Fibroblast of villous mesenchyme (primary cell): ENCODE measurements at regions not wholly inside any gene's neighbourhood (a gene's known extent, or its start where the extent isn't known, plus 50 kb on each side); places are given as distances from the start of the nearest gene placed in this dataset.

Experiments
- DNase-seq: peaks from one replicate; pipeline ENCODE4 v3.0.0-alpha.2; 2010; ENCODE audit warnings: low read depth
- H3K4me3 ChIP-seq: 2 replicates; pipeline ENCODE4 v1.5.1; 2011; ENCODE audit warnings: low read depth, mild to moderate bottlenecking, low read length
- CTCF ChIP-seq: IDR thresholded peaks from 2 replicates; pipeline ENCODE4 v1.5.1; 2012; ENCODE audit warnings: low read depth, mild to moderate bottlenecking, low read length; ENCODE audit not compliant: insufficient read depth

DNA sequence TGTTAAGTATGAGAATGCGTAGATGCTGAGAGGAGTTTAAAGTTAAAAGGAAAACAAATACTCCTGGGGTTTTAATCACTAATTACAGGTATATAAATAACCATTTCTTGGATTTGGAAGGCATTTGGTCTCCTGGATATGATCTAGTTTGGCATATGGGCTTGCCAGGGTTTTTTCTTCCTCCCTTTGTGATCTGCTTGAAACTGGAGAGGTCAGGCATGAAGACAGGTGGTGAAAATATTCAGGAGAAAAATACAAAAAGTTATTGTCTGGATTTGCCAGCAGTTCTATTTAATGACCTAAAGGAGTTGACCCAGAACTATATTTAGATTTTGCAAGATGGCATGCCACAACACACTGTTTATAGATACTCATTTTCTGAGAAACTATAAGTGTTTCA is 136.3 kb downstream of the DIPK2A start:
- DNase-seq, result no peak
- TF ChIP-seq CTCF, result no peak

DNA sequence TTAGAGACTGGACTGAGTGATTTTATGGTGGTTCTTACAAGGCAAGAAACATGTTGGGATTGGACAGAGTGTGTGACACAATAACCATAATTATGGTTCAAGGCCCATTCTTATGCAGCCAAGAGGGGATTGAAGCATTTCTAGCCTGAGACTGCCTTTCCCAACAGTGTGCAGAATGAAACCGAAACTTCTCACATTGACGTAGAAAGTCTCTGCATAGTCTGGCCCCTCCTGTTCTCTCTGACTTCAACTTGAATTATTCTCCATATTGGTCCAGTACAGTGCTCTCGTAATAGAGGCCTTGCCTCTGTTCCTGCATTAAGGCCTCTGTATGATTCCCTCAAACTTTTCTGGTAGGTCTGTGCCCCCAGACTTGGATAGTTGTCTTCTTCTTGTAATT is 138.3 kb downstream of the DIPK2A start:
- peak; percentile 59 for DNase-seq
- TF ChIP-seq CTCF, result no peak
- no peak overlapping the region for H3K4me3 ChIP-seq

More for the DNA sequence above, 136.3 kb downstream of the DIPK2A start:
- no peak overlapping the region for H3K4me3 ChIP-seq

GRCh38 chr3:144112036-144112435 is 140.4 kb downstream of the DIPK2A start:
- DNase-seq, result no peak
- H3K4me3 ChIP-seq, result no peak overlapping the region
- no peak for TF ChIP-seq CTCF

GRCh38 chr3:144112437-144112836 is 140.8 kb downstream of the DIPK2A start:
- no peak for TF ChIP-seq CTCF
- no peak for DNase-seq
- no peak overlapping the region for H3K4me3 ChIP-seq

DNA sequence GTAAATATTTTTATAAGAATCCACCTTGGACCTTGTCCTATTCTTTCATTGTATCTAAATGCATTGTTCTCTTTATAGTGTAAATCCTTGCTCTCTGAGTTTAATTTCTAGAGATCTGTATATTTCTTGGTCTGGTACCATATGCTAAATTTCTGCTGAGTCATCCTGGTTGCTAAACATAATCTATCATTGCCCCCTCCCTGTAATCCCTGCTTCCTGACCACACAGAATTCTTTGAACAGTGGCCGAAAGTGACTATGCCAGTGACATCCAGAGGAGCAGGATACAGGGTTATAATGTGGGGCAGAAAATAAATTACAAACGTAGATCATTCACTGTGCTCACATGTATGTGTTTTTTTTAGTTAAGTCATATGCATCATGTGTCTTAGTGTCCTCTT is 143.1 kb downstream of the DIPK2A start:
- peak; percentile 6 for DNase-seq
- no peak for TF ChIP-seq CTCF
- H3K4me3 ChIP-seq, result no peak overlapping the region

- no peak for DNase-seq
- H3K4me3 ChIP-seq, result no peak overlapping the region
- TF ChIP-seq CTCF, result no peak
Measured at GRCh38 chr3:144119633-144120032, 148.0 kb downstream of the DIPK2A start.

DNA sequence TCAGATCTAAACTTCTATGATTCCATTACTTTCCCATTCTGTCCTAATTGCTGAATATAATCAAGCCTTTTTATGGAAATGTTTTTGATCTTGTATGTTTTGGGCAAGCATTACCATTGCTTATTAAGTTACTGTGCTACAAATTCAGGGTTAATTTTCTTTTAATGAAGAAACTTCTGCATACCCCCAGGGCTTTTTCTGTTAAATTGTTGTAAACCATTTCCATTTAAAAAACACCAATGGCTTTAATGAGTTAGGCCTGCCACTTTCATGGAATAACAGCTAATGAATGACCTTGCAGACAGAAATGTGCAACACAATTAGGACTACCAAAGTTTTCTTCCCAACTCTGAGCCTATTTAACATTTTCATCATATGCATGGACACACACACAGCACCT is 150.0 kb downstream of the DIPK2A start:
- DNase-seq, result no peak
- no peak overlapping the region for H3K4me3 ChIP-seq
- no peak for TF ChIP-seq CTCF
